Neural cell (in vitro differentiated cells): ENCODE measurements at regions not wholly inside any gene's neighbourhood (a gene's known extent, or its start where the extent isn't known, plus 50 kb on each side); places are given as distances from the start of the nearest gene placed in this dataset.

ENCODE experiments used
- EZH2 ChIP-seq: fragments of 200-600, 300-800 bp; shearing (Covaris generic), sonication (generic); IDR thresholded peaks from 2 replicates; pipeline ENCODE4 v1.6.1; 2014; ENCODE audit warnings: antibody characterized with exemption, low read length, borderline replicate concordance, mild to moderate bottlenecking; ENCODE audit not compliant: insufficient read depth, poor library complexity, severe bottlenecking
- TF ChIP-seq, protein P1 (sequence below): fragments of 450-650 bp; IDR thresholded peaks from 2 replicates; pipeline ENCODE4 v1.5.1; 2014; ENCODE audit warnings: antibody characterized with exemption, mild to moderate bottlenecking, moderate library complexity; ENCODE audit not compliant: poor library complexity, severe bottlenecking

- no peak for TF ChIP-seq EZH2
- TF ChIP-seq, protein P1, sequence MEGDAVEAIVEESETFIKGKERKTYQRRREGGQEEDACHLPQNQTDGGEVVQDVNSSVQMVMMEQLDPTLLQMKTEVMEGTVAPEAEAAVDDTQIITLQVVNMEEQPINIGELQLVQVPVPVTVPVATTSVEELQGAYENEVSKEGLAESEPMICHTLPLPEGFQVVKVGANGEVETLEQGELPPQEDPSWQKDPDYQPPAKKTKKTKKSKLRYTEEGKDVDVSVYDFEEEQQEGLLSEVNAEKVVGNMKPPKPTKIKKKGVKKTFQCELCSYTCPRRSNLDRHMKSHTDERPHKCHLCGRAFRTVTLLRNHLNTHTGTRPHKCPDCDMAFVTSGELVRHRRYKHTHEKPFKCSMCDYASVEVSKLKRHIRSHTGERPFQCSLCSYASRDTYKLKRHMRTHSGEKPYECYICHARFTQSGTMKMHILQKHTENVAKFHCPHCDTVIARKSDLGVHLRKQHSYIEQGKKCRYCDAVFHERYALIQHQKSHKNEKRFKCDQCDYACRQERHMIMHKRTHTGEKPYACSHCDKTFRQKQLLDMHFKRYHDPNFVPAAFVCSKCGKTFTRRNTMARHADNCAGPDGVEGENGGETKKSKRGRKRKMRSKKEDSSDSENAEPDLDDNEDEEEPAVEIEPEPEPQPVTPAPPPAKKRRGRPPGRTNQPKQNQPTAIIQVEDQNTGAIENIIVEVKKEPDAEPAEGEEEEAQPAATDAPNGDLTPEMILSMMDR: no peak
Measured at GRCh38 chr5:125219710-125220109, 473.3 kb upstream of the ZNF608 start.
